Liver (tissue), 8 donors: ENCODE measurements at regions not wholly inside any gene's neighbourhood (a gene's known extent, or its start where the extent isn't known, plus 50 kb on each side); places are given as distances from the start of the nearest gene placed in this dataset.
"Not testable (repeated sequence)": the region's sequence is repeated elsewhere in the genome, so short reads cannot be mapped to it uniquely, and the experiment has no call there.

ENCODE experiments used
- DNase-seq: peaks from one replicate; pipeline ENCODE4 v3.0.0-alpha.2; 2017; ENCODE audit warnings: low spot score
- H3K27ac ChIP-seq, 2 donors: one replicate each; pipeline ENCODE4 v1.7.0; 2013; ENCODE audit warnings: inconsistent platforms in 2 of 2, low read length in 2 of 2, control low read depth in 1 of 2, low read depth in 1 of 2, mild to moderate bottlenecking in 1 of 2
- H3K27me3 ChIP-seq, 4 donors: one replicate each; pipeline versions ENCODE4 v1.6.1 to v1.7.0; 2013; ENCODE audit warnings: low read length in 3 of 4, inconsistent platforms in 1 of 4, mild to moderate bottlenecking in 1 of 4, moderate library complexity in 1 of 4; ENCODE audit not compliant: control insufficient read depth in 4 of 4, insufficient read depth in 4 of 4
- H3K36me3 ChIP-seq, 4 donors: one replicate each; pipeline versions ENCODE4 v1.6.1 to v1.7.0; 2013; ENCODE audit warnings: low read length in 3 of 4, mild to moderate bottlenecking in 3 of 4, low read depth in 1 of 4, moderate library complexity in 1 of 4; ENCODE audit not compliant: control insufficient read depth in 4 of 4, insufficient read depth in 3 of 4
- H3K4me1 ChIP-seq, 4 donors: one replicate each; pipeline versions ENCODE4 v1.6.1 to v1.7.0; 2013; ENCODE audit warnings: low read length in 3 of 4, mild to moderate bottlenecking in 3 of 4, moderate library complexity in 1 of 4; ENCODE audit not compliant: control insufficient read depth in 4 of 4, insufficient read depth in 4 of 4
- H3K4me3 ChIP-seq, 3 donors: one replicate each; pipeline versions ENCODE4 v1.6.1 to v1.7.0; 2013; ENCODE audit warnings: low read length in 3 of 3, control low read depth in 1 of 3, low read depth in 1 of 3, mild to moderate bottlenecking in 1 of 3
- H3K9ac ChIP-seq, 2 donors: one replicate each; pipeline ENCODE4 v1.7.0; 2013; ENCODE audit warnings: low read length in 2 of 2, mild to moderate bottlenecking in 2 of 2, moderate library complexity in 2 of 2, control low read depth in 1 of 2, low read depth in 1 of 2
- H3K9me3 ChIP-seq, 4 donors: one replicate each; pipeline versions ENCODE4 v1.6.1 to v1.7.0; 2013; ENCODE audit warnings: low read length in 3 of 4; ENCODE audit not compliant: control insufficient read depth in 4 of 4
- ATF3 ChIP-seq: IDR thresholded peaks from 2 replicates; pipeline ENCODE4 v1.6.1; 2016; ENCODE audit warnings: antibody characterized with exemption
- EGR1 ChIP-seq, 2 donors: IDR thresholded peaks; 2 replicates each; pipeline ENCODE4 v1.6.1; 2016 to 2018; ENCODE audit warnings: antibody characterized with exemption in 2 of 2, low read depth in 2 of 2
- FOXA1 ChIP-seq: IDR thresholded peaks from 2 replicates; pipeline ENCODE4 v1.6.1; 2016; ENCODE audit warnings: antibody characterized with exemption
- GABPA ChIP-seq, 2 donors: IDR thresholded peaks in 1 of 2; conservative IDR thresholded peaks in 1 of 2; 2 replicates each; pipeline ENCODE4 v1.6.1; 2016; ENCODE audit warnings: antibody characterized with exemption in 2 of 2, mild to moderate bottlenecking in 1 of 2, moderate library complexity in 1 of 2
- HNF4A ChIP-seq, 2 donors: conservative IDR thresholded peaks; 2 replicates each; pipeline ENCODE4 v1.6.1; 2016; ENCODE audit warnings: antibody characterized with exemption in 2 of 2, mild to moderate bottlenecking in 2 of 2
- HNF4G ChIP-seq: IDR thresholded peaks from 2 replicates; pipeline ENCODE4 v1.6.1; 2016; ENCODE audit warnings: antibody characterized with exemption
- JUND ChIP-seq, 2 donors: IDR thresholded peaks; 2 replicates each; pipeline ENCODE4 v1.6.1; 2016; ENCODE audit warnings: antibody characterized with exemption in 2 of 2
- NR2F2 ChIP-seq: IDR thresholded peaks from 2 replicates; pipeline ENCODE4 v1.6.1; 2016; ENCODE audit warnings: antibody characterized with exemption
- RAD21 ChIP-seq, 2 donors: IDR thresholded peaks; 2 replicates each; pipeline ENCODE4 v1.6.1; 2016; ENCODE audit warnings: antibody characterized with exemption in 2 of 2, mild to moderate bottlenecking in 2 of 2
- RXRA ChIP-seq, 2 donors: IDR thresholded peaks; 2 replicates each; pipeline ENCODE4 v1.6.1; 2017 to 2018; ENCODE audit warnings: antibody characterized with exemption in 2 of 2, mild to moderate bottlenecking in 1 of 2
- WGBS: extraction: QIAGEN DNeasy Blood & Tissue Kit; methylation state at CpG from one replicate; pipeline ENCODE4 v1.1.7; 2013; 5-methylcytosine and 5-hydroxymethylcytosine counted together
- TF ChIP-seq, protein P1 (sequence below): fragments of 150-350 bp; IDR thresholded peaks from 2 replicates; pipeline ENCODE4 v1.5.1; 2017; ENCODE audit warnings: improper control_type of control experiment, low read depth, low read length; ENCODE audit not compliant: missing input control
- TF ChIP-seq, protein P2 (sequence below): IDR thresholded peaks from 2 replicates; pipeline ENCODE4 v1.6.1; 2016; ENCODE audit warnings: antibody characterized with exemption, mild to moderate bottlenecking
- TF ChIP-seq, protein P3 (sequence below): IDR thresholded peaks from 2 replicates; pipeline ENCODE4 v1.6.1; 2016; ENCODE audit warnings: antibody characterized with exemption
- donor health status: healthy.
- donor health status: healthy.
- donor health status: healthy.
- donor health status: healthy.
- donor health status: healthy.

DNA sequence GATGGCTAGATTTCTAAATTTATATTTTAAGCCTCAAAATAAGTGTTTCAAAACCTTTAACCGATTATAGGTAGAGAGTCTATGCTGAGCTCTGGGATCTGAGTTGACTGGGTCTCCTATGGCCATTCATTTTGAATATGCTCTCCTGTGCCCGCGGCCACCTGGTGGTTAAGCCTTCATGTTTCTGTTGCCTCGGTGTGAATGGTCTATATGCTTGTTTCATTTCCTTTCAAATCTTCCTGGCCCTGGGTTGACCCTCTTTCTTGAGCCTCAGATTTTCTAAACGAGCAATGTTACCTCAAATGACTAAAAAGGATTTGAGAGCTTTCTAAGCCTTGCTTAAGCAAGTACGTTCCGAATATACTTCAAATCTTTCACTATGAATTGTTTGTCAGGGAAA lies 789.4 kb upstream of the KIRREL3 start:
- Histone ChIP-seq H3K27me3 (no peaks in the 10 kb centered on the region), H3K36me3 (no peaks in the 10 kb centered on the region), H3K9ac (no peak overlapping the region), H3K27ac (no peak overlapping the region), H3K9me3 (no peaks in the 10 kb centered on the region), H3K4me1 (no peaks in the 10 kb centered on the region), H3K4me3 (no peak overlapping the region)
- WGBS: 58% methylated on average over 7 of the region's 7 CpGs
- peak; percentile 77 to 82 for TF ChIP-seq RAD21 (IDR thresholded peaks at IDR 0.05)
- TF ChIP-seq JUND (IDR thresholded peaks at IDR 0.05): no peak
- TF ChIP-seq, protein P1, sequence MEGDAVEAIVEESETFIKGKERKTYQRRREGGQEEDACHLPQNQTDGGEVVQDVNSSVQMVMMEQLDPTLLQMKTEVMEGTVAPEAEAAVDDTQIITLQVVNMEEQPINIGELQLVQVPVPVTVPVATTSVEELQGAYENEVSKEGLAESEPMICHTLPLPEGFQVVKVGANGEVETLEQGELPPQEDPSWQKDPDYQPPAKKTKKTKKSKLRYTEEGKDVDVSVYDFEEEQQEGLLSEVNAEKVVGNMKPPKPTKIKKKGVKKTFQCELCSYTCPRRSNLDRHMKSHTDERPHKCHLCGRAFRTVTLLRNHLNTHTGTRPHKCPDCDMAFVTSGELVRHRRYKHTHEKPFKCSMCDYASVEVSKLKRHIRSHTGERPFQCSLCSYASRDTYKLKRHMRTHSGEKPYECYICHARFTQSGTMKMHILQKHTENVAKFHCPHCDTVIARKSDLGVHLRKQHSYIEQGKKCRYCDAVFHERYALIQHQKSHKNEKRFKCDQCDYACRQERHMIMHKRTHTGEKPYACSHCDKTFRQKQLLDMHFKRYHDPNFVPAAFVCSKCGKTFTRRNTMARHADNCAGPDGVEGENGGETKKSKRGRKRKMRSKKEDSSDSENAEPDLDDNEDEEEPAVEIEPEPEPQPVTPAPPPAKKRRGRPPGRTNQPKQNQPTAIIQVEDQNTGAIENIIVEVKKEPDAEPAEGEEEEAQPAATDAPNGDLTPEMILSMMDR: peak; percentile 47
- DNase-seq: no peak

DNA sequence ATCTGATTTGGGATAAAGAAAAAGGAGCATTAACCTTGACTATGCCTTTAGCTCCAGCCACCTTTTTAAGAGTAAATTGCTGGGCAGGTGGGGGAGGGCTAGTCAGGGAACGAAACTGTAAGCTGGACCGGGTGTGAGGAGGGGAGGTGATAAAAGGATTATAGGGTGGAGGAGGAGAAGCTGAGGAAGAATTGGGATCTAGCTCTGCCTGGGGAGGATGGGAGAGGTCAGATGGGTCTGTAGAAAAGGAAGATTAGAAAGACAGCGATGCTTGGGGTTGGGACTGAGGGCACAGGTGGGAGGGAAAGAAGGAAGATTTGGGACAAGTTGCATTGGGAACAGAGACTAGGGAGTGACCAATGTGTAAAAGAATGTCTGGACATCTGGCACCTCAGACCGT lies 772.4 kb upstream of the KIRREL3 start:
- H3K4me1 ChIP-seq, H3K4me3 ChIP-seq, H3K36me3 ChIP-seq, H3K27ac ChIP-seq, H3K9ac ChIP-seq, H3K27me3 ChIP-seq, H3K9me3 ChIP-seq, DNase-seq: not testable (repeated sequence)
- WGBS: 66% methylated on average over 4 of the region's 4 CpGs

- not testable (repeated sequence) for H3K27ac ChIP-seq, H3K27me3 ChIP-seq, H3K4me1 ChIP-seq, DNase-seq, H3K4me3 ChIP-seq, H3K9me3 ChIP-seq, H3K36me3 ChIP-seq, H3K9ac ChIP-seq
- WGBS: 77% methylated on average over 4 of the region's 4 CpGs
These were observed 768.4 kb upstream of the KIRREL3 start for GRCh38 chr11:127768931-127769330.

GRCh38 chr11:127766734-127767133 lies 766.2 kb upstream of the KIRREL3 start:
- Histone ChIP-seq H3K9me3 (no peaks in the 10 kb centered on the region), H3K9ac (no peak overlapping the region), H3K4me1 (no peaks in the 10 kb centered on the region), H3K27ac (no peak overlapping the region), H3K4me3 (no peak overlapping the region), H3K27me3 (no peaks in the 10 kb centered on the region), H3K36me3 (no peaks in the 10 kb centered on the region)
- DNase-seq: no peak
- no peak for TF ChIP-seq HNF4G
- no peak for TF ChIP-seq ATF3
- TF ChIP-seq, protein P2, sequence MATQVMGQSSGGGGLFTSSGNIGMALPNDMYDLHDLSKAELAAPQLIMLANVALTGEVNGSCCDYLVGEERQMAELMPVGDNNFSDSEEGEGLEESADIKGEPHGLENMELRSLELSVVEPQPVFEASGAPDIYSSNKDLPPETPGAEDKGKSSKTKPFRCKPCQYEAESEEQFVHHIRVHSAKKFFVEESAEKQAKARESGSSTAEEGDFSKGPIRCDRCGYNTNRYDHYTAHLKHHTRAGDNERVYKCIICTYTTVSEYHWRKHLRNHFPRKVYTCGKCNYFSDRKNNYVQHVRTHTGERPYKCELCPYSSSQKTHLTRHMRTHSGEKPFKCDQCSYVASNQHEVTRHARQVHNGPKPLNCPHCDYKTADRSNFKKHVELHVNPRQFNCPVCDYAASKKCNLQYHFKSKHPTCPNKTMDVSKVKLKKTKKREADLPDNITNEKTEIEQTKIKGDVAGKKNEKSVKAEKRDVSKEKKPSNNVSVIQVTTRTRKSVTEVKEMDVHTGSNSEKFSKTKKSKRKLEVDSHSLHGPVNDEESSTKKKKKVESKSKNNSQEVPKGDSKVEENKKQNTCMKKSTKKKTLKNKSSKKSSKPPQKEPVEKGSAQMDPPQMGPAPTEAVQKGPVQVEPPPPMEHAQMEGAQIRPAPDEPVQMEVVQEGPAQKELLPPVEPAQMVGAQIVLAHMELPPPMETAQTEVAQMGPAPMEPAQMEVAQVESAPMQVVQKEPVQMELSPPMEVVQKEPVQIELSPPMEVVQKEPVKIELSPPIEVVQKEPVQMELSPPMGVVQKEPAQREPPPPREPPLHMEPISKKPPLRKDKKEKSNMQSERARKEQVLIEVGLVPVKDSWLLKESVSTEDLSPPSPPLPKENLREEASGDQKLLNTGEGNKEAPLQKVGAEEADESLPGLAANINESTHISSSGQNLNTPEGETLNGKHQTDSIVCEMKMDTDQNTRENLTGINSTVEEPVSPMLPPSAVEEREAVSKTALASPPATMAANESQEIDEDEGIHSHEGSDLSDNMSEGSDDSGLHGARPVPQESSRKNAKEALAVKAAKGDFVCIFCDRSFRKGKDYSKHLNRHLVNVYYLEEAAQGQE: no peak
- TF ChIP-seq NR2F2: no peak
- no peak for TF ChIP-seq GABPA (IDR thresholded peaks at IDR 0.05 in 1 of 2, conservative IDR thresholded peaks at IDR 0.05 in 1 of 2)
- no peak for TF ChIP-seq JUND (IDR thresholded peaks at IDR 0.05)
- no peak for TF ChIP-seq FOXA1
- no peak for TF ChIP-seq RXRA (IDR thresholded peaks at IDR 0.05)
- no peak for TF ChIP-seq RAD21 (IDR thresholded peaks at IDR 0.05)
- TF ChIP-seq, protein P3, sequence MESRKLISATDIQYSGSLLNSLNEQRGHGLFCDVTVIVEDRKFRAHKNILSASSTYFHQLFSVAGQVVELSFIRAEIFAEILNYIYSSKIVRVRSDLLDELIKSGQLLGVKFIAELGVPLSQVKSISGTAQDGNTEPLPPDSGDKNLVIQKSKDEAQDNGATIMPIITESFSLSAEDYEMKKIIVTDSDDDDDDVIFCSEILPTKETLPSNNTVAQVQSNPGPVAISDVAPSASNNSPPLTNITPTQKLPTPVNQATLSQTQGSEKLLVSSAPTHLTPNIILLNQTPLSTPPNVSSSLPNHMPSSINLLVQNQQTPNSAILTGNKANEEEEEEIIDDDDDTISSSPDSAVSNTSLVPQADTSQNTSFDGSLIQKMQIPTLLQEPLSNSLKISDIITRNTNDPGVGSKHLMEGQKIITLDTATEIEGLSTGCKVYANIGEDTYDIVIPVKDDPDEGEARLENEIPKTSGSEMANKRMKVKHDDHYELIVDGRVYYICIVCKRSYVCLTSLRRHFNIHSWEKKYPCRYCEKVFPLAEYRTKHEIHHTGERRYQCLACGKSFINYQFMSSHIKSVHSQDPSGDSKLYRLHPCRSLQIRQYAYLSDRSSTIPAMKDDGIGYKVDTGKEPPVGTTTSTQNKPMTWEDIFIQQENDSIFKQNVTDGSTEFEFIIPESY: no peak
- no peak for TF ChIP-seq EGR1 (IDR thresholded peaks at IDR 0.05; ENCODE audit: low read depth in 2 of 2)
- TF ChIP-seq HNF4A (conservative IDR thresholded peaks at IDR 0.05): no peak
